ENCODE measurements at regions not wholly inside any gene's neighbourhood (a gene's known extent, or its start where the extent isn't known, plus 50 kb on each side); places are given as distances from the start of the nearest gene placed in this dataset.

- Histone ChIP-seq H3F3A (ENCODE audit: insufficient read depth, low read length) (no peaks in the 10 kb centered on the region), H4K20me1 (ENCODE audit: insufficient read depth, low read length) (no peaks in the 10 kb centered on the region), H3K4me2 (ENCODE audit: low read length) (no peak overlapping the region), H3K9ac (ENCODE audit: low read length) (no peak overlapping the region), H3K36me3 (ENCODE audit: insufficient read depth, low read length) (no peaks in the 10 kb centered on the region), H3K9me3 (ENCODE audit: low read length) (no peaks in the 10 kb centered on the region), H3K79me2 (ENCODE audit: insufficient read depth, low read length) (no peaks in the 10 kb centered on the region), H2AFZ (ENCODE audit: low read length) (no peak overlapping the region), H3K4me1 (ENCODE audit: insufficient read depth, low read length, severe bottlenecking) (no peaks in the 10 kb centered on the region), H3K27ac (ENCODE audit: low read depth, low read length, poor library complexity, severe bottlenecking) (no peak overlapping the region), H3K4me3 (ENCODE audit: low read depth, low read length, poor library complexity, severe bottlenecking) (no peak overlapping the region), H3K27me3 (ENCODE audit: insufficient read depth, low read length) (no peaks in the 10 kb centered on the region), H3K9me2 (ENCODE audit: low read depth, low read length) (no peaks in the 10 kb centered on the region)
- no peak for TF ChIP-seq EZH2 (IDR thresholded peaks at IDR 0.05; ENCODE audit: borderline replicate concordance, low read length)
- TF ChIP-seq, protein P1, sequence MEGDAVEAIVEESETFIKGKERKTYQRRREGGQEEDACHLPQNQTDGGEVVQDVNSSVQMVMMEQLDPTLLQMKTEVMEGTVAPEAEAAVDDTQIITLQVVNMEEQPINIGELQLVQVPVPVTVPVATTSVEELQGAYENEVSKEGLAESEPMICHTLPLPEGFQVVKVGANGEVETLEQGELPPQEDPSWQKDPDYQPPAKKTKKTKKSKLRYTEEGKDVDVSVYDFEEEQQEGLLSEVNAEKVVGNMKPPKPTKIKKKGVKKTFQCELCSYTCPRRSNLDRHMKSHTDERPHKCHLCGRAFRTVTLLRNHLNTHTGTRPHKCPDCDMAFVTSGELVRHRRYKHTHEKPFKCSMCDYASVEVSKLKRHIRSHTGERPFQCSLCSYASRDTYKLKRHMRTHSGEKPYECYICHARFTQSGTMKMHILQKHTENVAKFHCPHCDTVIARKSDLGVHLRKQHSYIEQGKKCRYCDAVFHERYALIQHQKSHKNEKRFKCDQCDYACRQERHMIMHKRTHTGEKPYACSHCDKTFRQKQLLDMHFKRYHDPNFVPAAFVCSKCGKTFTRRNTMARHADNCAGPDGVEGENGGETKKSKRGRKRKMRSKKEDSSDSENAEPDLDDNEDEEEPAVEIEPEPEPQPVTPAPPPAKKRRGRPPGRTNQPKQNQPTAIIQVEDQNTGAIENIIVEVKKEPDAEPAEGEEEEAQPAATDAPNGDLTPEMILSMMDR (IDR thresholded peaks at IDR 0.05; ENCODE audit: low read length) = no peak
These were observed 126.4 kb upstream of the SLC45A1 start for GRCh38 chr1:8191474-8191873.

DNA sequence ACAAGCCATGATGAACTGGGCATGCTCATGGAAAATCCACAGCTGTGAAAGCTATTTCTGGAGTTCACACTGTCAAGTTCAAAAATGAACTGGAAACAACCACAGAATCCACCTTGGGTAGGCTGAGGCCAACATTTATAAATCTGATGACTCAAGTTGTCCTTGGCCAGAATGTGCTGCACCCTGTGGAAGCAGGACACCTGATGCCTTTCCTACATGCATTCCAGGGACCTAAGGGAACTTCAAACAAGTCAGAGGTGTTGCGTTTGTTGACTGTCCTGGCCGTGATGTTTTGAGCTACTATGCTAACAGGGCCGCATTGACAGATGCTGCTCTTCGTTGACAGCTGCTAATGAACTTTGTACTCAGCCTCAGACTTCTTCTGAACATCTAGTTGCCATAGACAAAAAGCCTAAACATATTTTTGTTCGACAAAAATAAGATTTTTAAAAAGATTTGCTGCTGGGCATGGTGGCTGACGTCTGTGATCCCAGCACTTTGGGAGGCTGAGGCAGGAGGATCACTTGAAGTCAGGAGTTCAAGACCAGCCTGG is 127.9 kb upstream of the SLC45A1 start:
- Histone ChIP-seq H2AFZ (ENCODE audit: low read length) (no peak overlapping the region), H4K20me1 (ENCODE audit: insufficient read depth, low read length) (no peaks in the 10 kb centered on the region), H3K79me2 (ENCODE audit: insufficient read depth, low read length) (no peaks in the 10 kb centered on the region), H3K9me2 (ENCODE audit: low read depth, low read length) (no peaks in the 10 kb centered on the region), H3K9ac (ENCODE audit: low read length) (no peak overlapping the region), H3K27ac (ENCODE audit: low read depth, low read length, poor library complexity, severe bottlenecking) (no peak overlapping the region), H3K4me1 (ENCODE audit: insufficient read depth, low read length, severe bottlenecking) (no peaks in the 10 kb centered on the region), H3K36me3 (ENCODE audit: insufficient read depth, low read length) (no peaks in the 10 kb centered on the region), H3K9me3 (ENCODE audit: low read length) (no peaks in the 10 kb centered on the region), H3K4me2 (ENCODE audit: low read length) (no peak overlapping the region), H3K27me3 (ENCODE audit: insufficient read depth, low read length) (no peaks in the 10 kb centered on the region), H3K4me3 (ENCODE audit: low read depth, low read length, poor library complexity, severe bottlenecking) (no peak overlapping the region), H3F3A (ENCODE audit: insufficient read depth, low read length) (no peaks in the 10 kb centered on the region)
- TF ChIP-seq EZH2 (IDR thresholded peaks at IDR 0.05; ENCODE audit: borderline replicate concordance, low read length) = no peak
- TF ChIP-seq, protein P1 (IDR thresholded peaks at IDR 0.05; ENCODE audit: low read length) = no peak

DNA sequence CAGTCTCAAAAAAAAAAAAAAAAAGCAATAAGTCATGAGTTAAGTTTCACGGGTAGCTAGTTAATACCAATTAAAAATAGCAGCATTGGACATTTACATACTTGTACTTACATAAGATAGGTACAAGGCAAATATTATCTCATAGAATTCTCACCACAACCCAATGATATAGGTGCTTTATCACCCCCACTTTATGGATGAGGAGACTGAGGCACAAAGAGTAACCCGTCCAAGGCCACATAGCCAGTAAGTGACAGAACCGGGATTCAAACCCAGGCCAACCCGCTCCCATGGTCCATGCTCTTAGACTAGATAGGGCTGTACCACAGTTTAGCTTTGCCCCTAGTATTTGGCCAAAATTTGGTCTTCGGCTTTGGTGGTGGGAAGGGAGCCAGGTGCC is 132.5 kb upstream of the SLC45A1 start:
- Histone ChIP-seq H3K27ac (ENCODE audit: low read depth, low read length, poor library complexity, severe bottlenecking) (no peak overlapping the region), H3K9me3 (ENCODE audit: low read length) (no peaks in the 10 kb centered on the region), H3K9me2 (ENCODE audit: low read depth, low read length) (no peaks in the 10 kb centered on the region), H3K9ac (ENCODE audit: low read length) (no peak overlapping the region), H3K36me3 (ENCODE audit: insufficient read depth, low read length) (no peaks in the 10 kb centered on the region), H3K4me1 (ENCODE audit: insufficient read depth, low read length, severe bottlenecking) (no peaks in the 10 kb centered on the region), H4K20me1 (ENCODE audit: insufficient read depth, low read length) (no peaks in the 10 kb centered on the region), H2AFZ (ENCODE audit: low read length) (no peak overlapping the region), H3K4me3 (ENCODE audit: low read depth, low read length, poor library complexity, severe bottlenecking) (no peak overlapping the region), H3F3A (ENCODE audit: insufficient read depth, low read length) (no peaks in the 10 kb centered on the region), H3K4me2 (ENCODE audit: low read length) (no peak overlapping the region), H3K79me2 (ENCODE audit: insufficient read depth, low read length) (no peaks in the 10 kb centered on the region), H3K27me3 (ENCODE audit: insufficient read depth, low read length) (no peaks in the 10 kb centered on the region)
- no peak for TF ChIP-seq EZH2 (IDR thresholded peaks at IDR 0.05; ENCODE audit: borderline replicate concordance, low read length)
- TF ChIP-seq, protein P1 (IDR thresholded peaks at IDR 0.05; ENCODE audit: low read length) = no peak
